ENCODE measurements at regions not wholly inside any gene's neighbourhood (a gene's known extent, or its start where the extent isn't known, plus 50 kb on each side); places are given as distances from the start of the nearest gene placed in this dataset.

GRCh38 chr1:57901208-57901919 lies 477.5 kb upstream of the DAB1 start:
- H3K36me3 Mint-ChIP-seq (ENCODE audit: low read depth): no peaks in the 10 kb centered on the region
- no peak for TF ChIP-seq CTCF (IDR thresholded peaks at IDR 0.05)
- H3K27ac Mint-ChIP-seq (ENCODE audit: unreplicated experiment): no peak overlapping the region
- H3K27me3 Mint-ChIP-seq (ENCODE audit: low read depth): peaks cover 9% of the 10 kb centered on the region
- H3K4me3 Mint-ChIP-seq (ENCODE audit: unreplicated experiment): no peak overlapping the region
- no peaks in the 10 kb centered on the region for H3K4me1 Mint-ChIP-seq (ENCODE audit: low read depth)
- no peak for DNase-seq (ENCODE audit: low spot score)
- H3K9me3 Mint-ChIP-seq (ENCODE audit: low read depth): no peaks in the 10 kb centered on the region

GRCh38 chr1:57898531-57898930 lies 474.7 kb upstream of the DAB1 start:
- H3K27me3 Mint-ChIP-seq (ENCODE audit: low read depth): peaks cover 9% of the 10 kb centered on the region
- no peaks in the 10 kb centered on the region for H3K4me1 Mint-ChIP-seq (ENCODE audit: low read depth)
- H3K36me3 Mint-ChIP-seq (ENCODE audit: low read depth): no peaks in the 10 kb centered on the region
- TF ChIP-seq CTCF (IDR thresholded peaks at IDR 0.05): no peak
- no peak overlapping the region for H3K27ac Mint-ChIP-seq (ENCODE audit: unreplicated experiment)
- H3K9me3 Mint-ChIP-seq (ENCODE audit: low read depth): no peaks in the 10 kb centered on the region
- H3K4me3 Mint-ChIP-seq (ENCODE audit: unreplicated experiment): no peak overlapping the region
- no peak for DNase-seq (ENCODE audit: low spot score)

- Mint-ChIP-seq H3K9me3 (ENCODE audit: low read depth) (no peaks in the 10 kb centered on the region), H3K36me3 (ENCODE audit: low read depth) (no peaks in the 10 kb centered on the region), H3K27ac (ENCODE audit: unreplicated experiment) (no peak overlapping the region), H3K4me1 (ENCODE audit: low read depth) (no peaks in the 10 kb centered on the region), H3K4me3 (ENCODE audit: unreplicated experiment) (no peak overlapping the region), H3K27me3 (ENCODE audit: low read depth) (peaks cover 9% of the 10 kb centered on the region)
- TF ChIP-seq CTCF (IDR thresholded peaks at IDR 0.05): no peak
- DNase-seq (ENCODE audit: low spot score): no peak
Measured at GRCh38 chr1:57897581-57897980, 473.7 kb upstream of the DAB1 start.

- Mint-ChIP-seq H3K36me3 (ENCODE audit: low read depth) (no peaks in the 10 kb centered on the region), H3K27me3 (ENCODE audit: low read depth) (peaks cover 9% of the 10 kb centered on the region), H3K9me3 (ENCODE audit: low read depth) (no peaks in the 10 kb centered on the region), H3K4me3 (ENCODE audit: unreplicated experiment) (no peak overlapping the region), H3K27ac (ENCODE audit: unreplicated experiment) (no peak overlapping the region), H3K4me1 (ENCODE audit: low read depth) (no peaks in the 10 kb centered on the region)
- DNase-seq (ENCODE audit: low spot score): no peak
- no peak for TF ChIP-seq CTCF (IDR thresholded peaks at IDR 0.05)
Measured at GRCh38 chr1:57894315-57894714, 470.5 kb upstream of the DAB1 start.

- DNase-seq (ENCODE audit: low spot score): no peak
- Mint-ChIP-seq H3K27me3 (ENCODE audit: low read depth) (peaks cover 1% of the 10 kb centered on the region), H3K27ac (ENCODE audit: unreplicated experiment) (no peak overlapping the region), H3K9me3 (ENCODE audit: low read depth) (no peaks in the 10 kb centered on the region), H3K36me3 (ENCODE audit: low read depth) (no peaks in the 10 kb centered on the region), H3K4me3 (ENCODE audit: unreplicated experiment) (no peak overlapping the region), H3K4me1 (ENCODE audit: low read depth) (no peaks in the 10 kb centered on the region)
- no peak for TF ChIP-seq CTCF (IDR thresholded peaks at IDR 0.05)
Measured at GRCh38 chr1:57889676-57890320, 465.9 kb upstream of the DAB1 start.

Measured in chondrocyte (in vitro differentiated cells).